ENCODE measurements at regions not wholly inside any gene's neighbourhood (a gene's known extent, or its start where the extent isn't known, plus 50 kb on each side); places are given as distances from the start of the nearest gene placed in this dataset.
"Not testable (repeated sequence)": the region's sequence is repeated elsewhere in the genome, so short reads cannot be mapped to it uniquely, and the experiment has no call there.

GRCh38 chr3:170814822-170815221 lies 55.2 kb downstream of the RPL22L1 start:
- DNase-seq (ENCODE audit: low read depth): peak; percentile 48

- DNase-seq (ENCODE audit: low read depth): no peak
These were observed 56.7 kb downstream of the RPL22L1 start for GRCh38 chr3:170813266-170813665.

GRCh38 chr3:170811928-170812591 lies 57.9 kb downstream of the RPL22L1 start:
- DNase-seq (ENCODE audit: low read depth): peak; percentile 81

- peak; percentile 38 for DNase-seq (ENCODE audit: low read depth)
These were observed 58.5 kb downstream of the RPL22L1 start for GRCh38 chr3:170811515-170811914.

GRCh38 chr3:170809975-170810357 lies 60.0 kb downstream of the RPL22L1 start:
- peak; percentile 69 for DNase-seq (ENCODE audit: low read depth)

GRCh38 chr3:170809007-170809974 lies 60.7 kb downstream of the RPL22L1 start:
- peak; percentile 77 for DNase-seq (ENCODE audit: low read depth)

- peak; percentile 22 for DNase-seq (ENCODE audit: low read depth)
These were observed 62.0 kb downstream of the RPL22L1 start for GRCh38 chr3:170808041-170808440.

GRCh38 chr3:170806676-170807075 lies 63.3 kb downstream of the RPL22L1 start:
- DNase-seq (ENCODE audit: low read depth): no peak

GRCh38 chr3:170806141-170806540 lies 63.9 kb downstream of the RPL22L1 start:
- no peak for DNase-seq (ENCODE audit: low read depth)

GRCh38 chr3:170805296-170805695 lies 64.7 kb downstream of the RPL22L1 start:
- DNase-seq (ENCODE audit: low read depth): not testable (repeated sequence)

GRCh38 chr3:170804634-170805033 lies 65.4 kb downstream of the RPL22L1 start:
- not testable (repeated sequence) for DNase-seq (ENCODE audit: low read depth)

GRCh38 chr3:170804078-170804477 lies 65.9 kb downstream of the RPL22L1 start:
- DNase-seq (ENCODE audit: low read depth): no peak

- peak; percentile 98 for DNase-seq (ENCODE audit: low read depth)
These were observed 67.5 kb downstream of the RPL22L1 start for GRCh38 chr3:170802164-170803151.

GRCh38 chr3:170801597-170801996 lies 68.4 kb downstream of the RPL22L1 start:
- DNase-seq (ENCODE audit: low read depth): no peak

GRCh38 chr3:170800275-170800674 lies 69.7 kb downstream of the RPL22L1 start:
- not testable (repeated sequence) for DNase-seq (ENCODE audit: low read depth)

GRCh38 chr3:170799009-170799408 lies 71.0 kb downstream of the RPL22L1 start:
- no peak for DNase-seq (ENCODE audit: low read depth)

- no peak for DNase-seq (ENCODE audit: low read depth)
These were observed 72.3 kb downstream of the RPL22L1 start for GRCh38 chr3:170797685-170798084.

GRCh38 chr3:170792471-170792870 lies 77.5 kb downstream of the RPL22L1 start:
- DNase-seq (ENCODE audit: low read depth): no peak

- no peak for DNase-seq (ENCODE audit: low read depth)
These were observed 79.3 kb downstream of the RPL22L1 start for GRCh38 chr3:170790647-170791046.

- DNase-seq (ENCODE audit: low read depth): no peak
These were observed 82.5 kb downstream of the RPL22L1 start for GRCh38 chr3:170787464-170787863.

GRCh38 chr3:170785454-170785853 lies 84.5 kb downstream of the RPL22L1 start:
- DNase-seq (ENCODE audit: low read depth): no peak

- no peak for DNase-seq (ENCODE audit: low read depth)
These were observed 85.6 kb downstream of the RPL22L1 start for GRCh38 chr3:170784406-170784805.

Data from EH (cell line).